ENCODE measurements at regions not wholly inside any gene's neighbourhood (a gene's known extent, or its start where the extent isn't known, plus 50 kb on each side); places are given as distances from the start of the nearest gene placed in this dataset.

DNA sequence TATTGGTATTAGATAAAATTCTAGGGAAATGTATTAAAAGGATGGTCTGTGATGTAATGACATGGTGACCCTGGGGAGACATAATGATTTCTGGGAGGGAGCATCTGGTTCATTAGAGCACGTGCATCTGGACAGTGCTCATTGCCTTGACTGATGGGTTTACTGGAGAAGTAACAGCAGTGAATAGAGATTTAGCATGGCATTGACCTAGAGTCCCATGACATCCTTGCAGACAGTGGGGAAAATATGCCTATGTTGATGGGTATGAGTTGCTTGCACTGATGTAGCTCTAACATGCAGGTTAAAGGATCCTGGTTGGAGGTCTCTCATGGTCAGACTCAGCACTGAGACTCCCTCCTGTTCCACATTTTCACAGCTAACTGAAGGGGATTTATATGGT, 164.1 kb upstream of the OLIG3 start:
- no peak overlapping the region for H3K27ac ChIP-seq
- H3K9me3 ChIP-seq = peaks cover 26% of the 10 kb centered on the region
- peaks cover 0 to 3% (median 0%) of the 10 kb centered on the region in 3 donors for H3K27me3 ChIP-seq (ENCODE audit: insufficient read depth in 3 of 3, low read length in 2 of 3)
- ATAC-seq (no peak), DNase-seq (no peak)
- H3K36me3 ChIP-seq (ENCODE audit: insufficient read depth in 1 of 2, low read depth in 1 of 2) = no peaks in the 10 kb centered on the region
- WGBS, 3 donors = 44 to 65% (median 44%) methylated on average over 1 of the region's 1 CpG
- H3K4me1 ChIP-seq = no peaks in the 10 kb centered on the region
- intact Hi-C loops (cut with DNase I) = no loop called here
- H3K4me3 ChIP-seq = no peak overlapping the region
- TF ChIP-seq CTCF (IDR thresholded peaks at IDR 0.05) = no peak

- whole genome bisulfite sequencing, 3 donors = 70 to 78% (median 74%) methylated on average over 3 of the region's 3 CpGs
- peaks cover 10% of the 10 kb centered on the region for H3K9me3 ChIP-seq
- no peak overlapping the region for H3K27ac ChIP-seq
- no peaks in the 10 kb centered on the region for H3K4me1 ChIP-seq
- peaks cover 0 to 3% (median 0%) of the 10 kb centered on the region in 3 donors for H3K27me3 ChIP-seq (ENCODE audit: insufficient read depth in 3 of 3, low read length in 2 of 3)
- H3K36me3 ChIP-seq (ENCODE audit: insufficient read depth in 1 of 2, low read depth in 1 of 2) = no peaks in the 10 kb centered on the region
- no peak for TF ChIP-seq CTCF (IDR thresholded peaks at IDR 0.05)
- no peak overlapping the region for H3K4me3 ChIP-seq
- DNase-seq = no peak
- ATAC-seq = no peak
- intact Hi-C loops (cut with DNase I) = no loop called here
These were observed 165.7 kb upstream of the OLIG3 start for GRCh38 chr6:137659871-137660270.

- 83 to 91% (median 83%) methylated on average over 1 of the region's 1 CpG for WGBS, 3 donors
- Histone ChIP-seq H3K4me3 (no peak overlapping the region), H3K36me3 (ENCODE audit: insufficient read depth in 1 of 2, low read depth in 1 of 2) (no peaks in the 10 kb centered on the region), H3K9me3 (peaks cover 5% of the 10 kb centered on the region), H3K27ac (no peak overlapping the region), H3K4me1 (no peaks in the 10 kb centered on the region), H3K27me3 (ENCODE audit: insufficient read depth in 3 of 3, low read length in 2 of 3) (peaks cover 0 to 3% (median 0%) of the 10 kb centered on the region in 3 donors)
- intact Hi-C loops (cut with DNase I) = no loop called here
- ATAC-seq (no peak), DNase-seq (no peak)
- TF ChIP-seq CTCF (IDR thresholded peaks at IDR 0.05) = no peak
These were observed 166.1 kb upstream of the OLIG3 start for GRCh38 chr6:137660296-137660731.

DNA sequence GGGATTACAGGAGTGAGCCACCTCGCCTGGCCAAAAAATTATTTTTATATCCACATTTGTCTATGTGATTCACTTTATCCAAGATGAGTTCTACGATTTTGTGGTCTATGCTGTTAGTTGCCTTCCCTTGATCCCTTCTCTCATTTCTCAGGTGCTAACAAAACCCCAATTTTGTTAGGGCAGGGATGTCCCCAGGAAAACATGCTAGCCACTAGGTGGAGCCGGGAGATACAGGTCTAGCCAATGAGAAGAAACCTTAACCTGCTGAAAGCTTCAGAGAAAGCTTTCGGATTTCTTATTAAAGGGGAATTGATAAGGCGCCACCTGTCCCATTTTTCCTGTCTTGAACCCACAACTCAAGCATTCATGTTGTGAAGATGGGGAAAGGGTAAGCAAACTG, 167.4 kb upstream of the OLIG3 start:
- peak; percentile 14 for TF ChIP-seq CTCF (IDR thresholded peaks at IDR 0.05)
- intact Hi-C loops (cut with DNase I) = no loop called here
- WGBS, 3 donors = 85 to 87% (median 86%) methylated on average over 5 of the region's 5 CpGs
- DNase-seq (no peak), ATAC-seq (no peak)
- no peaks in the 10 kb centered on the region for H3K9me3 ChIP-seq
- no peaks in the 10 kb centered on the region for H3K36me3 ChIP-seq (ENCODE audit: insufficient read depth in 1 of 2, low read depth in 1 of 2)
- H3K4me3 ChIP-seq = no peak overlapping the region
- H3K27me3 ChIP-seq (ENCODE audit: insufficient read depth in 3 of 3, low read length in 2 of 3) = no peaks in the 10 kb centered on the region
- no peak overlapping the region for H3K27ac ChIP-seq
- H3K4me1 ChIP-seq = no peaks in the 10 kb centered on the region

DNA sequence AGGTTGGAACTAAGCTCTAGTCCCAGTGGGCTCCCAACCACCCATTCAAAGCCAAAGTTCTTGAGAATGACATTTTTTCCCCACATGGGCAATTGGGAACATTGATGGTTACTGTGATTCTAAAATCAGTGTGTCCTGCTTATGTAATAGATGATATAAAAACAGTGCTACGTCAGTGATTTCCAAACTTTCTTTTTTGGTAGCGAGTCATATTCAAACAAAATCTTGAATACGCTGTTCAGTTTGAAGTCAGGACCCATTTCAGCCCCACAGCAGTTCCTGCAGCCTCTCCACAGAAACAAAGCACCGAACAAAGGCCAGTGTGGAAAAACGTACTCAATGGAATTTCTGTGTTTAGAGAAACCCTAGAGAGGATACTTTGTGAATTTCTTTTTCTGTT, 170.0 kb upstream of the OLIG3 start:
- no peak for ATAC-seq

More for the DNA sequence above, 170.0 kb upstream of the OLIG3 start:
- H3K27ac ChIP-seq = no peak overlapping the region
- intact Hi-C loops (cut with DNase I) = no loop called here
- H3K4me3 ChIP-seq = no peak overlapping the region
- H3K9me3 ChIP-seq = no peaks in the 10 kb centered on the region
- H3K27me3 ChIP-seq (ENCODE audit: insufficient read depth in 3 of 3, low read length in 2 of 3) = no peaks in the 10 kb centered on the region
- no peaks in the 10 kb centered on the region for H3K36me3 ChIP-seq (ENCODE audit: insufficient read depth in 1 of 2, low read depth in 1 of 2)
- DNase-seq = no peak
- 60 to 77% (median 66%) methylated on average over 5 of the region's 5 CpGs for WGBS, 3 donors
- no peak for TF ChIP-seq CTCF (IDR thresholded peaks at IDR 0.05)
- H3K4me1 ChIP-seq = no peaks in the 10 kb centered on the region

Measured in psoas muscle (tissue), 7 donors.